ENCODE measurements at regions not wholly inside any gene's neighbourhood (a gene's known extent, or its start where the extent isn't known, plus 50 kb on each side); places are given as distances from the start of the nearest gene placed in this dataset.

DNA sequence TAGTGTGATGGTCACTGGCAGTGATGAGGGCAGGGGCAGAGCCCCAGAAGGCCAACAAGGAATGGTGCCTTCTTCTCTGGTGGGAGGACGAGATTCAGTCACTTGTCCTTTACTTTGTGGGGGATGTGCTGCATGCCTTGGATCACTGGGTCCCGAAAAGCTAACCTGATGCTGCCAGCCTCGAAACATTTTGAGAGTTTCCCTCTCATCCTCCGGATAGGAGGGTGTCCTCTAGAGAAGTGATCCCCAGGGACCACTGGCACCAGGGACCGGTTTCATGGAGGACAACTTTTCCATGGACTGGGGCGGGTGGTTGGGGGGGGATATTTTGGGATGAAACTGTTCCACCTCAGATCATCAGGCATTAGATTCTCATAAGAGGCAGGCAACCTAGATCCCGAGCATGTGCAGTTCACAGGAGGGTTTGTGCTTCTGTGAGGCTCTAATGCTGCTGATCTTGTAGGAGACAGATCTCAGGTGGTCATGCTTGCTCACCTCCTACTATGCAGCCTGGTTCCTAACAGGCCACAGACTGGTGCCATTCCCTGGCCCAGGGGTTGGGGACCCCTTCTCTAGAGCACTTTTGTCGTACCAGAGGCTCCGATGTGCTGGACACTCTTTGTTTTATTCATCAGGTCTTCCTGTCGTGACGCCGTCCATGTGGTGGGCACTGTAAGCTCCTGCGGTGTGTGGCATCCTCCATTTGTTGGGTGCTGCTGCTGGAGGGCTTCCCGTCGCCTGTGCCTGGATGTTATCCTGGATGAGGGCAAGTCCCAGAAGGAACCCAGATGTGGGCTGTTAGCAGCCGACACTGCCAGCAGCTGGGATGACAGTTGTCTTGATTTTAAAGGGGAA, 68.5 kb upstream of the HDAC4 start:
- TF ChIP-seq POLR2AphosphoS5 (IDR thresholded peaks at IDR 0.05) (no peak), POLR2A (IDR thresholded peaks at IDR 0.05) (no peak)
- TF ChIP-seq, protein P1, sequence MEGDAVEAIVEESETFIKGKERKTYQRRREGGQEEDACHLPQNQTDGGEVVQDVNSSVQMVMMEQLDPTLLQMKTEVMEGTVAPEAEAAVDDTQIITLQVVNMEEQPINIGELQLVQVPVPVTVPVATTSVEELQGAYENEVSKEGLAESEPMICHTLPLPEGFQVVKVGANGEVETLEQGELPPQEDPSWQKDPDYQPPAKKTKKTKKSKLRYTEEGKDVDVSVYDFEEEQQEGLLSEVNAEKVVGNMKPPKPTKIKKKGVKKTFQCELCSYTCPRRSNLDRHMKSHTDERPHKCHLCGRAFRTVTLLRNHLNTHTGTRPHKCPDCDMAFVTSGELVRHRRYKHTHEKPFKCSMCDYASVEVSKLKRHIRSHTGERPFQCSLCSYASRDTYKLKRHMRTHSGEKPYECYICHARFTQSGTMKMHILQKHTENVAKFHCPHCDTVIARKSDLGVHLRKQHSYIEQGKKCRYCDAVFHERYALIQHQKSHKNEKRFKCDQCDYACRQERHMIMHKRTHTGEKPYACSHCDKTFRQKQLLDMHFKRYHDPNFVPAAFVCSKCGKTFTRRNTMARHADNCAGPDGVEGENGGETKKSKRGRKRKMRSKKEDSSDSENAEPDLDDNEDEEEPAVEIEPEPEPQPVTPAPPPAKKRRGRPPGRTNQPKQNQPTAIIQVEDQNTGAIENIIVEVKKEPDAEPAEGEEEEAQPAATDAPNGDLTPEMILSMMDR (IDR thresholded peaks at IDR 0.05) = no peak
- H3K4me3 ChIP-seq = no peak overlapping the region
- no peaks in the 10 kb centered on the region for H3K9me3 ChIP-seq
- no peak for DNase-seq (ENCODE audit: low spot score)
- H3K4me1 ChIP-seq (replicated peaks) = no peaks in the 10 kb centered on the region
- intact Hi-C loops (cut with DNase I) = no loop called here
- H3K27ac ChIP-seq = no peak overlapping the region
- WGBS = 94% methylated on average over 16 of the region's 16 CpGs
- no peaks in the 10 kb centered on the region for H3K36me3 ChIP-seq
- H3K27me3 ChIP-seq (replicated peaks; ENCODE audit: insufficient read depth) = no peaks in the 10 kb centered on the region

DNA sequence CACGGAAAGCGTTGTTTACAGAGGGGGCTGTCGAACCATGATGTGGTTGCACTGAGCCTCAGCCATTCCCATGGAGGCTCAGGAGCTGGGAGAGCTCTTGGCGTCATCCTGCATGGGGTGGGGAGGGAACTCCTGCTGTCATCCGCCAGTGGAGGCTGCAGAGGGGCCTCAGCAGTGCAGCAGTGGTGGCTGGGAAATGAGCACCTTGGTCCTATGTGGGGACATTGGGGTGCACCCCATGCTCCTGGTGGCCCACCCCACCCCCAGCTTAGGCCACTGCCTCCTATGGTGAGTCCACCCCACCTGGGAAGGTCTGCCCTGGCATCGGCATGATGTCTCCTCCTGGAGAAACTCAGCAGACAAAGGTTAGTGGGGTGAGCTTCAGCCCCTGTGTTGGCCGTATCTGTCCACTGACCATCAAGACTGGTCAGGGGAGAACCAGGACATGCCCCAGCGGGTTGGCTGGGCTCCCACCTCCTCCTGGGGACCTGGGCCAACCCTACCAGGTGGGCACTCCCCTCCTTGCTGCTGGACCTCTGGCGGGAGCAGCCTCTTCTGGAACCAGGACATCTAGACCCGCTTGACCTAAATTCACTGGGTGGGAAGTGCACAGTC, 67.8 kb upstream of the HDAC4 start:
- no peaks in the 10 kb centered on the region for H3K9me3 ChIP-seq
- no peak overlapping the region for H3K4me3 ChIP-seq
- no peaks in the 10 kb centered on the region for H3K36me3 ChIP-seq
- no peak overlapping the region for H3K27ac ChIP-seq
- DNase-seq (ENCODE audit: low spot score) = no peak
- intact Hi-C loops (cut with DNase I) = no loop called here
- H3K4me1 ChIP-seq (replicated peaks) = no peaks in the 10 kb centered on the region
- TF ChIP-seq POLR2AphosphoS5 (IDR thresholded peaks at IDR 0.05) = no peak
- no peaks in the 10 kb centered on the region for H3K27me3 ChIP-seq (replicated peaks; ENCODE audit: insufficient read depth)
- 92% methylated on average over 10 of the region's 10 CpGs for WGBS

DNA sequence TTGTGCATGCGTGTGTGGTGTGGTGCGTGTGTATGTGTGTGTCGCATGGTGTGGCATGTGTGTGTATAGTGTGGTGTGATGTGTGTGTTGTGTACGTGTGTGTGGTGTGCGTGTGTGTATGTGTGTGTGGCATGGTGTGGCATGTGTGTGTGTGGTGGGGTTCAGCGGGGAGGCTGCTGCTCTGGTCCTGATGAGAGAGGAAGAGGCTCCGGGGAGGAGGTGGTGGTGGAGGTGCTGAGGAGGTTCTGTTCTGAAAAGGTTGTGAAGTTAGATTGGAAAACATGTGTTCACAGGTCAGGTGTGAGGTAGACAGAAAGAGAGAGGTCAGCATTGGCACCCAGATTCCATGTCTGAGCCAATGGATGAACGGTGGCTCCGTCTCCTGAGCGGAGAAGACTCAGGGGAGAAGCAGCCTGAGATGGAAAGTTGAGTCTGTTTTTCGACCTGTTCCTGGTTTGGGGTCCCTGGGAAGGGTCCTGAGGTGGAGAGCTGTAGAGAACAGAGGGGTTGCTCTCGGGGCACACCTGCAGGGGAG, 67.2 kb upstream of the HDAC4 start:
- H3K9me3 ChIP-seq = no peaks in the 10 kb centered on the region
- H3K4me1 ChIP-seq (replicated peaks) = no peaks in the 10 kb centered on the region
- no peak overlapping the region for H3K27ac ChIP-seq
- TF ChIP-seq, protein P1 (IDR thresholded peaks at IDR 0.05) = no peak
- TF ChIP-seq POLR2A (IDR thresholded peaks at IDR 0.05) = no peak
- no peak for TF ChIP-seq POLR2AphosphoS5 (IDR thresholded peaks at IDR 0.05)
- H3K4me3 ChIP-seq = no peak overlapping the region
- no peak for DNase-seq (ENCODE audit: low spot score)
- no peaks in the 10 kb centered on the region for H3K27me3 ChIP-seq (replicated peaks; ENCODE audit: insufficient read depth)
- intact Hi-C loops (cut with DNase I) = no loop called here
- no peaks in the 10 kb centered on the region for H3K36me3 ChIP-seq
- 87% methylated on average over 12 of the region's 12 CpGs for WGBS

DNA sequence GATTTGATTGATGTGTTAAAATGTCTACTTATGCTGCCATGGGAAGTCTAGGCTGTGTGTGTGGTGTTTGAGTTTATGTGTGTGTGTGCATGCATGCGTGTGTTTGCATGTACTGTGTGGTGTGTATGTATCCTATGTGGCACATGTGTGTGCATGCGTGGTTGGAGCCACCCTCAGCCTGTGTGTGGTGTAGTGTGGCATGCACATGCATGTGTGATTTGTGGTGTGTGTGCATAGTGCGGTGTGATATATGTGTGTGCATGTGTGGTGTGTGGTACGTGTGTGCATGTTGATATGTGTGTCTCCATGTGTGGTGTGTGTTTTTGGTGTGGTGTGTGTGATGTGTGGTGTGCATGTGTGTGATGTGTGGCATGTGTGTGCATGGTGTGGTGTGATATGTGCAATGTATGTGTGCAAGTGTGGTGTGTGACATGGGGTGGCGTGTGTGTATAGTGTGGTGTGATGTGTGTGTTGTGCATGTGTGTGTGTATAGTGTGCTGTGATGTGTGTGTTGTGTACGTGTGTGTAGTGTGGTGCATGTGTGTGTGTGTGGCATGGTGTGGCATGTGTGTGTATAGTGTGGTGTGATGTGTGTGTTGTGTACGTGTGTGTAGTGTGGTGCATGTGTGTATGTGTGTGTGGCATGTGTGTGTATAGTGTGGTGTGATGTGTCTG, 66.6 kb upstream of the HDAC4 start:
- Histone ChIP-seq H3K27me3 (replicated peaks; ENCODE audit: insufficient read depth) (no peaks in the 10 kb centered on the region), H3K4me1 (replicated peaks) (no peaks in the 10 kb centered on the region), H3K27ac (no peak overlapping the region), H3K9me3 (no peaks in the 10 kb centered on the region), H3K4me3 (no peak overlapping the region), H3K36me3 (no peaks in the 10 kb centered on the region)
- TF ChIP-seq POLR2AphosphoS5 (IDR thresholded peaks at IDR 0.05) = no peak
- no peak for TF ChIP-seq POLR2A (IDR thresholded peaks at IDR 0.05)
- TF ChIP-seq, protein P1 (IDR thresholded peaks at IDR 0.05) = no peak
- DNase-seq (ENCODE audit: low spot score) = no peak
- 95% methylated on average over 7 of the region's 7 CpGs for WGBS
- intact Hi-C loops (cut with DNase I) = no loop called here

DNA sequence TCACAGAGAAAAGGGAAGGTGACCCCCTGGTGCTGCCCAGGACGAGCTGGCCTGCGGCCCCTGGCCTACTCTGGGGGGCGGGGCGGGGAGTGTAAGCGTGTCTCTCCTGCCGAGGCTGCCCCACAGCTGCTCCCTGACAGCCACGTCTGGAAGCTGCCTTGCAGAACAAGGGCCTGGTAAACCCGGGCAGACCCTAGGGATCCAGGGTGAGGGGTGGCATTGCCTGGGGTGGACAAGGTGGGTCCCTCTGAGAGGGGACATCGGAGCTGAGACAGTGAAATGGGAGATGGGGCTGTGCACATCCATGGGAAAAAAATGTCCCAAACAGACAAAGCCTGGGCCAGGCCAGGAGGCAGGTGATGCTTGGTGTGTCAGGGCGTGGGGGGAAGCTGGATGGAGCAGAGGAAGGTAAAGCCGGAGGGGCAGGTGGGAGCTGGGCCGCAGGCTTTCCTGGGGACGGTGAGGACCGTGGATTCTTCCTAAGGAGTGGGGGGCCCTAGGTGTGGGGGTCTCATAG, 66.0 kb upstream of the HDAC4 start:
- Histone ChIP-seq H3K27me3 (replicated peaks; ENCODE audit: insufficient read depth) (no peaks in the 10 kb centered on the region), H3K36me3 (no peaks in the 10 kb centered on the region), H3K4me3 (no peak overlapping the region), H3K4me1 (replicated peaks) (no peaks in the 10 kb centered on the region), H3K27ac (no peak overlapping the region), H3K9me3 (no peaks in the 10 kb centered on the region)
- intact Hi-C loops (cut with DNase I) = no loop called here
- TF ChIP-seq, protein P1 (IDR thresholded peaks at IDR 0.05) = no peak
- no peak for DNase-seq (ENCODE audit: low spot score)
- 92% methylated on average over 14 of the region's 14 CpGs for WGBS
